NCI-H345 treated with DMSO at 0.1 percent for 48 hours (cell line): ENCODE measurements at regions not wholly inside any gene's neighbourhood (a gene's known extent, or its start where the extent isn't known, plus 50 kb on each side); places are given as distances from the start of the nearest gene placed in this dataset.
A peak's percentile ranks its signal among the peaks of the same experiment; 100 is the strongest.
"Not testable (repeated sequence)": the region's sequence is repeated elsewhere in the genome, so short reads cannot be mapped to it uniquely, and the experiment has no call there.

Experiments used
- DNase-seq: peaks from one replicate; lab custom pipeline; 2025; ENCODE audit not compliant: unreplicated experiment; lab: John Stamatoyannopoulos, UW

DNA sequence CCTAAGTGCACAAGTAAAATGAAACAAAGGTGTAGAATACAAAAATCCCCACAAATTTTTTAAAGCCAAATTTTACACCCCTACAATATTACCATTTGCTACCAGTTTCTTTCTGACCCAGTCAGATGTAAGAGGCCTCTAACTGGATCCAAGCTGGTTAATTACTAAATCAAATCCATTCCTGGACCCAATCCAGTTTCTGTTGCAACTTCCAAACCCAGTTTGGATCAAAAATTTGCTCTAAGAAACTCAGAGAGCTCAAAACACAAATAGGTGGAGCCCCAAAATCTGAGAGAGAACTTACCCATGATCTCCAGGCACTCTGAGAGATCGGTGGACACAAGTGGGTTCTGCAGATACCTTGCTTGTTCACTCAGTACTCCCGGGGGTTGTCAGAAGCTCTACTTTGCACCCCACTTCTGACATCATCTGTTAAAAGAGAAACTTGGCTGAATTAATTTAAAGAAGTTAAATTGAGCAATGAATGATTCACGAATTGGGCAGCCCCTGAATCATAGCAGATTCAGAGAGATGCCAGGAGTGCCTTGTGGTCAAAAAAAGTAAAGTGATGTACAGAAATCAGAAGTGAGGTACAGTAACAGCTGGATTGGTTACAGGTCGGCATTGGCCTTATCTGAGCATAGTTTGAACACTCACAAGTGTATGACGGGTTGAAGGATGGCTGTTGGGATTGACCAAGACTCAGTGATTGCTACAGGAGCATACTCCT lies 448.0 kb downstream of the KCNT2 start:
- DNase-seq, result no peak

DNA sequence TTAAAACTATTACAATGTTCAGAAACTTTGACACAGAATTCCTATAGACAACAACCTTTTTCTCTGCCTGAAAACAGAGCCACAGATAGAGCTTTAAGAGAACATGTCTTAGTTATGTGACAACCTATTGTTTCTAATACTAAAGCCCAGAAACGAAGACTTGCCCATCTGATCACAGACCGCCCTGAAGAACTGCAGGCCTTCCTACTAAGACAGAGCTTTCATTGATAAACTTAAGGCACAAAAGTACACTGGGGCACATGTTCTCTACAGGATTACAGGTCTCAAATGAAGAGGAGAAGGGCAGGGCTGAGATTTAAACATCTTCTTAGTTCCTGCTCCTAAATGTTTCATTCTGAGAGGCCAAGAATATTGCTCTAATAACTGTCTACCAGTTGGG lies 452.7 kb downstream of the KCNT2 start:
- no peak for DNase-seq

DNA sequence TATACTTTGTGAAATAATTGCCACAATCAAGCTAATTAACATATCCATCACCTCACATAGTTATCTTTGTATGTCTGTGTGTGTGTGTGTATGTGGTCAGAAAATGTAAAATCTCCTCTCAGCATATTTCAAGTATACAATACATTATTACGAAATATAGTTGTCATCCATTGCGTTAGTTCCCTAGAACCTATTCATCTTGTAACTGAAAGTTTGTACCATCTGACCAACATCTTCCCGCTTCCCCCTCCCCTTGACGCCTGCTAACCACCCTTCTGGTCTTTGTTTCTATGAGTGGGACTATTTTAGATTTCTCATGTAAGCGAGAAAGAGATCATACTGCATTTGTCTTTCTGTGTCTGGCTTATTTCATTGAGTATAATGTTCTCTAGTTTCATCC lies 455.3 kb downstream of the KCNT2 start:
- DNase-seq, result no peak

DNA sequence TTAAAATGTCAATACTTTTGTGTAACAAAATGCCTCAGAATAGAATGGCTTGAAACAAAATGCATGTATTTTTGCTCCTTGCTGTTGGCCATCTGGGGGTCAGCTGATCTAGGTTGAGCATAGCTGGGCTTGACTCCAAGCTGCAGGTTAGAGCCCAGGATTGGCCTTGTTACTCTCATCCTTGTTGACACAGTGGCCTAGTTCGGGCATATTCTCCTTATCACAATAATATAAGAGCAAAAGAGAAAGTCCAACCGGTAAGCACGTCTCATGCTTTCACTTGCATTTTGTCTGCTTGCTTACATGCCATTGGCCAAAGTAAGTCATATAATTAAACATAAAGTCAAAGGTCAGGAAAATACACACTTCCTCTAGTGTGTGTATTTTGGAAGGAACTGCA lies 456.2 kb downstream of the KCNT2 start:
- no peak for DNase-seq

DNA sequence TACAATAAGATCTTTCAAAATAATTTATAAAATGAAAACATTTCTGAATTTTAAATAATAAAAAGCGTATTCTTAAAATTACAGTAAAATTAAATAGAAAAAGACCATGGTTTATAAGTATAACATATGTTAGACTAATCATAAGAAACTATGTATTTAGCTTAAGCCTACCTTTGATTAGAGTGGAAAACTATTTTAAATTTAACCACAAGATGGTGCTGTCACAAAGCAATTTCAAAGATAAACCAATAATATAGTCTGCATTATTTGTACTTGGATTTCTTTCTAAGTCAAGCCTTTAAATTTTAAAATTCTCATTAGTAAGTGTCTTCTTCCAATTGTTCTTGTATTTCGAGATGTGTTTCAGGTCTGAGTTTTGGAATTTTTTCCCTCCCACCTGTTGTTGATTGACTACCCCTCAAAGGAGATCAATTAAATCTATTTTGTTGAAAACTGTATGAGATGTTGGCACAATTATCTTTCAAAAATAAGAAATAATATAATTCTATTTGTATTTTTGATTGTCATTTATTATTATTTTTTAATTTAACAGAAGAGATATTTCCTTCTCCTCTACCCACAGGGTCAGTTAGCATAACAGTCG lies 459.8 kb downstream of the KCNT2 start:
- peak; percentile 49 for DNase-seq

DNA sequence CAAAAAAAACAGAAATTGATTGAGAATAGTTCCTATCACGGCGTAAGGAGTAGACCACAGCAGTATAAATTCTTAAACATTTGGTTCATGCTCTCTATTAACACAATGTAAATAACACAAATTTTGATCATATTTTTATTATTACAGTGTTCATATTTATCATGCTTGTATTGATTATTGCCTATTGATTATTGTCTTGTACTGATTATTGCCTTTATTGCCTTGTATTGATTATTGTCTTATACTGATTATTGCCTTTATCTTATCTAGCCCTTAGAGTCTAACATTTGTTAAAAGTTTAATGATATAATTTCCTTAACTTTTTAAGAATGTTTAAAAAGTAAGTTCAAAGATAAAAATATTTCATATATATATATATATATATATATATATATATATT lies 460.7 kb downstream of the KCNT2 start:
- DNase-seq, result no peak

DNA sequence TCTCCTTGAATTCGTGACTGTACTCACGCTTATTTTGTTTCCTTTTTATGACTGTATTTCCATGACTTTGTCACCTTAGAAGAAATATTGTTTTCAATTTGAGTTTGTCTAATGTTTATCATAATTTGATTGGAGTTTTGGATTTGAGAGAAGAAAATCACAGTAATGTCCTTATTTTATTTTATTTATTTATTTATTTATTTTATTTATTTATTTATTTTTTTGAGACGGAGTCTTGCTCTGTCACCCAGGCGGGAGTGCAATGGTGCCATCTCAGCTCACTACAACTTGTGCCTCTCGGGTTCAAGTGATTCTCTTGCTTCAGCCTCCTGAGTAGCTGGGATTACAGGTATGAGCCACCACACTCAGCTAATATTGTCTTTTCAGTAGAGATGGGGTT lies 463.1 kb downstream of the KCNT2 start:
- DNase-seq, result not testable (repeated sequence)

DNA sequence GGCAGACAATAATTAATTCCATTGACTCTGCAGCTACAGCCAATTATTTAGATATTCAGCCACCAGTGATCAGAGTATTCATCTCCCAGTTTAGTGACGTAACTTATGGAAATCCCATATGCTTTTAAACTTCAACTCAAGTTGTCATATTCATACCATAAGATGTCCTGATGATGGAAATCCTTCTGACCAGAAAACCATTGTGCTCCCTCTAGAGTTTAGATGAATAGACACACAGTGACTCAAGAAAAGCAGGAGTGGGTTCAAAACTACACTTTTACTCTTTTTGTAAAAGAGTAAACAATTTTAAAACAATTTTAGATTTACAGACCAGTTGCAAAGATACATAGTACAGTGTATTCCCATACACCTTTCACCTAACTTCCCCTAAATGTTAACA lies 463.7 kb downstream of the KCNT2 start:
- no peak for DNase-seq

DNA sequence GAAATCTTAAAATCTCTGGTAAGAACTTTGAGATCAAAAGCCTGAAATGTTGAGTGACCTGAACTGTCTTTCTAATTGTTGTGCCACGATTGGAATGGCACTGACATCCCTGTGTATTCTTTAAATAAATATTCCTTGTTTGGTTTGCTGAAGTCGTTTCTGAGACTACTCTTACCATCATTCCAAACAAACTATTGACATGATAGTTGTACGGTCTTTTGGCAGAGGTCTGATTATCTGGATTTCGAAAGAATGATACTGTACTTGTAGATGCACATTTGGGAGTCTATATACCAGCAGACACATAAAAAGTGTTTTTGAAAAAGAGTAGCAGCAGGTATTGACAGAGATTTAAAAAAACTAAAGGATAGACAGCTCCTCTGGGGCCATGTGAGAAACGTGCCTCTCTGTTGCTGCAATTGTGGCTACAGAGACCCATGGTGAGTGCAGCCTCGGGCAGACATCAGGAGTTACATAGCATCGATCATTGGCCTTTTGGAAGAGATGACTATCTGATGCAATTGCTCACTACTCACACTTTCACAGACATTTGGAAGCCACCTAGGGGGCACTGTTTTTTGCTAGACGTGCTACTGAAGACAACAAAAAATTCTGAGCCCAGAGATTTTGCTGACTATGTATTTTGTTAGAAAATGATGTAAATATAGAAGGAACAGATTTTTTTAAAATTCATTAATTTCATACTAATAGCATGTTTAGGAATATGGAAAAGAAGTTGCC lies 464.5 kb downstream of the KCNT2 start:
- no peak for DNase-seq

DNA sequence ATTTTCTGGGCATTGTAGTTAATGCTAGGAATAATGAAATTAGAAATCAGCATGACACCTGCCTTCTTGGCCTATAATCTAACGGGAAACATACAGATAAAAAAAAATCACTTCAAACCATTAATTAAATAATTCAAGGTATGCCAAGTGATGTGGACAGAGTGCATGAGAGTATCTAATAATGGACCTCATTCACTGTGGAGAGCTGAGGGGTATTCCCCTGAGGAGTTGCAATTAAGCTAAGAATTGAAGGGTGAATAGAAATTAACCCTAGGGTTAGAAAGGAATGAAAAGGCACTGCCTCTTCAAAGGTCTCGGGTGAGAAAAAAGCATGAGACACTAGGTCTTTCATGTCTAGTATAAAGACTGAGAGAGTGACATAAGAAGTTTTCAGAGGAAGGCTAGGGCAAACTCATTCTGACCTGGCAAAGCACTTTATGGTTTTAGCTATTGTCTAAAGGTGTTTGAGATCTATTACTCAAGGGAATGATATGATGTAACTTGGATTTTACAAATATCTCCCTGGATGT lies 466.1 kb downstream of the KCNT2 start:
- DNase-seq, result no peak

DNA sequence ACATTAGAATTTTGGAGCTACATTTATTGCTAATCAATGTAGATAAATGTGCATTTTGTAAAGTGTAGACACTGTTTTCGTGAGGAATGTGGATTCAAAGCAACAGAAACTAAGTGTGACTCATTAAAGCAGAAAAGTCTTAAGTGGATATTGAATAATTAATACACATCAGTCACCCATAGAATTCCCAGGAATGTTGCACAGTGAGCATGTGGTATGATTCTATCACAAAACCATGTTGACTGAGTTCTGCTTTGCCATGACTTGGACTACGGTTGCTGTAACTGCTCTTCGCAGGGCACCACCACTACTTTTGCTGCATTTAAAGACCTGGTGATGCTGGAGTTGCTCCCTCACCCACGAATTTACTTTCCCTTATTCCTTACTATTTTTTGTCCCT lies 471.8 kb downstream of the KCNT2 start:
- DNase-seq, result no peak

DNA sequence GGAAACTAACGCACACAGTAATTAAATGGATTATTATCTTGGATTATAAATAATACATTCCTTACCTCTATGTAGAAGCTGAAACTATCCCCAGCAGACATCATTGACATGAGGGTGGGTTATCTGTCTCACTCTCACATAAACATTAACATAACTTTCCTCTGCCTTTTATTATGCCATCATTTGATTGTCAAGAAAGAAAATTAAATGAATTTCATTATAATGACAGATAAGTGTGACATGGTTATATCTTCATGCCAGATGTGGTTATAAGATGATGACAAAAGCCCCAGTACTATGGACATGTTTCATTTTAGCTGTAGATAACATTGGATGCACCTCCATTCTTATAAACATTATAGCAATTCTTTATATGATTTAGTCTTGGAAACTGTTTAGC lies 476.5 kb downstream of the KCNT2 start:
- no peak for DNase-seq

DNA sequence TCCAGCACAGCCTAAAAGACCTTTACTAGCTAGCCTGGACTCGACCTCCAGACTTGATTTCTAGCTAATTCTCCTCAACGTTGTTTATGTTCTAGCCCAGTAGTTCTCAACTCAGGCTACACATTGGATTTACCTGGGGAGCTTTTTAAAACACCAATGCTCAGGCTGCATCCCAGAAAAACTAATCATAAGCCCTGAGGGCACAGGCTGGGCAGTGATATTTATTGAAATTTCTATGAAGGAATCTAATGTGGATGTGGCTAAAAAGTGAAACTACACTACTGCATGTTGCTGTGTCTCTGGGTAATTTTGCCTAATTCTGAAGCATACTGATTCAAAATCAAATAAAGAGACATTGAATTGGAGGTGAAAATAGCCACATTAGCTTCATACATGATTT lies 479.4 kb downstream of the KCNT2 start:
- DNase-seq, result no peak

DNA sequence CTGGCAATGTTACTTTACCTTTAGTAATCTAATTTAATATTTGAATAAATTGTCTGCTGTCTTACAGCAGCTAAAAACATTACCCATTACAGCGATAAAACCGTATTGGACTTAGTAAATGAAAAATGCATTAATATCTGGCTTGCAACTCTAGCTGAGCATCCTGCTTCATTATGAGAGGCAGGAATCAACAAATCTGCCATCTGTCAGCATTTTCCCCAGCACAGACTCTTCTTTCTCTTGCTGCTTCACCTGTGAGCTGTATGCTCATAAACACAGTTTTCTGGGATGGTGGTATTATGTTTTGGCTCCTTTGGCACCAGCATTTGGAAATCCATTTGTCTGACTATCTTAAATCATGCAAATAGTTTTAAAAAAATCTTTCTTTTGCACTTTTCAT lies 487.1 kb downstream of the KCNT2 start:
- no peak for DNase-seq

DNA sequence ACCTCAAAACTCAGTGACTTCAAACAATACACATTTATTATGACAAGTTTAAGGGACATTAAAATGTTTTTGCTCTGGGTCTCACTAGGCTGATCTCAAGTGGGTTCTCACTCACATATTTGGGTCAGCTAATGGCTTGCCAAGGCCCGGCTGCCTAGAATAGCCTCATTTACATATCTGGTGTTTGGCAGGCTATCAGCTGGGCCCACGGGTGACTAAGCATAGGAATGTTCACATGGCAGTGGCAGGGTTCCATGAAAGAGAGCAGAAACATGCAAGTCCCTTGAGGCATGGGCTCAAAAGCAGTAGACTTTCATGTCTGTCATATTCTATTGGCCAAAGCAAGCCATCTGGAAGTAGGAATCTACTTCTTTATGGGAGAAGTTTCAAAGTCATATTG lies 492.6 kb downstream of the KCNT2 start:
- no peak for DNase-seq

DNA sequence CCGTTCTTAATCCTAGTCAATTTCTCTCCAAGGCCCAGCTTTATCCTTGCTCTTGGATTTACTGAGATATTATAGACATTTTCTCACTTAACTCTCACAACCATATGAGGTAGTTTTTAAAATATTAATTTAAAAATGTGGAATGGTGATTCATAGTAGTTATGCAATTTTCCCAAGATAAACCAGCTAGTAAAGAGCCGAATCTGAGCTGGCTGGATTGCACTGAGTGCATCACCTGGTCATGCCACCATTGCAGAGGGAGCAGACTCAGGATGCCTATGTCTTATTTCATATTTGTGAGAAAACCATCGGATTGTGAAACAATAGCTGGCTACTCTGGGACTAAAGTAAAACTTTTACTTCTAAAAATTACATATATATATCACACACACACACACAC lies 494.0 kb downstream of the KCNT2 start:
- DNase-seq, result no peak

DNA sequence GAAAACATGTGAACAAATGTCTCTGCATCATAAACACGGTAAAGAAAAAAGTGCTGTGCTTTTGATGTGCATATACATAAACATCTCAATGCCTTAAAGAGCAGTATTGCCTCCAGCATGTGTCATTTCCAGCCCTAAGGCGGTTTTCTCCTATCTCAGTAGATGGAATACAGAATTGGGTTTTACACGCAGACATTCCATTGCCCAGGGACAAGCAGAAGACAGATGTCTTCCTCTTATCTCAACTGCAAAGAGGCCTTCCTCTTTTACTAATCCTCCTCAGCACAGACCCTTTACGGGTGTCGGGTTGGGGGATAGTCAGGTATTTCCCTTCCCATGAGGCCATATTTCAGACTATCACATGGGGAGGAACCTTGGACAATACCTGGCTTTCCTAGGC lies 499.2 kb downstream of the KCNT2 start:
- not testable (repeated sequence) for DNase-seq

DNA sequence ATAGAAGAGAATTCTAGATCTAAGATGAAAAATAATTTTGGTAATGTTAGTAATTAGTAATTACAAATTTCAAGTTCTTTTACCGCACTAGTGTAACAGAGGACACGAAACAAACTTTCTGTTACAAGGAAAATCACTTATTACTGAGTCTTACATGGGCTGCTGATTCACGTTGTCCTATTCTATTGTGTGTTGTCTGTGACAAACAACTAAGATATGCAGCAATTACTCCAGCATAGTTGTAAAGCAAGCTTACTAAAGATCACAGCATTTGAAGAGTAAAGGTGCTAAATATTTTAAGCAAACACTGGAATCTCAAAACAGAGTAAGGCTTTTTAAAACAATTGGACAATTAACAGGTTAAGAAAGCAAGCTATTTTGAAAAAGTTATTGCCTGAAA lies 502.3 kb downstream of the KCNT2 start:
- no peak for DNase-seq

DNA sequence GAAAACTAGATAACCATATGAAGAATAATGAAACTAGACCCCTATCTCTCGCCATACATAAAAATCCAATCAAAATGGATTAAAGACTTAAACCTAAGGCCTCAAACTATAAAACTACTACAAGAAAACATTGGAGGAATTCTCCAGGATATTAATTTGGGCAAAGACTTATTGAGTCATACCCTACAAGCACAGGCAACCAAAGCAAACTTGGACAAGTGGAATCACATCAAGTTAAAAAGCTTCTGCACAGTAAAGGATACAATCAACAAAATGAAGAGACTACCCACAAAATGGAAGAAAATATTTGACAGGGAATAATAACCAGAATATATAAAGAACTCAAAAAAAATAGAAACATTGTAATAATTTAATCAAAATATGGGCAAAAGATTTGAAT lies 505.4 kb downstream of the KCNT2 start:
- no peak for DNase-seq

DNA sequence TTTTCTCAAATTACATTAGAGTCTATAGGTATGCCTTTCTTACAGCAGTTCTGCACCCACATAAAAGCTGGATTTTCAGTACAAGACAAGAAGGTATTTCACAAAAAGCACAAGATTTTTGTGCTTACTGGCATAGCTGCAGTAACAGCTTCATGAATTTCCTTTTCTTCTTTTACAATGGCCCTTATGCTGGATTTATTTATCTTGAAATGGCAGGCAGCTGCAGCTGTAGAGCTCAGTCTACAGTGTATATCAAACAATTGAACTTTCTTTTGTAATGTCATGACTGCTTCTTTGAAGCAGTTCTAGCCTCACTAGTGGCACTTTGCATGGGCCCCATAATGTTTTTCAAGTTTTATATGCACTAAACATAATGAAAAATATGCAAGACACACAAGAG lies 510.2 kb downstream of the KCNT2 start:
- DNase-seq, result peak; percentile 41

DNA sequence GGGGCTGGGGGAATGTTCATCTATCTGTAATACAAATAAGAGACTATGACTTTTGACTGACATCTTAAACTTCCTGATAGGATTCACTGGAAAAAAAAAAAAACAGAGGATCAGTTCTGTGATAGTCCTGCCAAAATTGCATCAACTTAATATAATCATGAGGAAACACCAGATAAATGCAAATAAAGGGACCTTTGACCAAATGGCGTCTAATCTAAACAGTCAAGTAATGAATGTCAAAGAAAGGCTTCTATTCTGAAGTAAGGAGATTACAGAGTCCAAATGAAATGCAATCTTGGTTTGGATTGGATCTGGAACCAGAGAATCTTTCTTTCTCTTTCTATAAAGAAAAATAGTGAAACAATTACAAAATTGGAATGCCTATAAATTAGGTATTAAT lies 513.4 kb downstream of the KCNT2 start:
- DNase-seq, result no peak
